H1 (cell line): ENCODE measurements at regions not wholly inside any gene's neighbourhood (a gene's known extent, or its start where the extent isn't known, plus 50 kb on each side); places are given as distances from the start of the nearest gene placed in this dataset.

Source experiments
- CTCF ChIA-PET: fragments of 300-600 bp; sonication (Branson Sonifier 250); formaldehyde crosslinking; loops from one replicate; lab custom pipeline; 2021; ENCODE audit not compliant: partially characterized antibody; lab: Charles Lee
- POLR2A ChIA-PET: fragments of 300-600 bp; sonication (Branson Sonifier 250); formaldehyde crosslinking; loops from one replicate; lab custom pipeline; 2021; ENCODE audit warnings: inconsistent platforms; ENCODE audit not compliant: partially characterized antibody; lab: Charles Lee
- DNase-seq, 2 experiments: peaks; one replicate each; pipeline versions ENCODE4 v3.0.0 to v3.0.0-alpha.2; 2010 to 2022; ENCODE audit warnings: low spot score in 2 of 2, low read depth in 1 of 2, mixed read lengths in 1 of 2
- FAIRE-seq: peaks from 2 replicates; lab custom pipeline; 2011; peaks lifted over from hg19 to GRCh38; lab: Jason Lieb, UNC
- H2AFZ ChIP-seq: 2 replicates; pipeline ENCODE4 v1.8.1; 2012; ENCODE audit warnings: low read length, inconsistent platforms
- H2AK5ac ChIP-seq: 2 replicates; pipeline ENCODE4 v1.6.1; 2013; ENCODE audit warnings: low read depth, low read length
- H2BK120ac ChIP-seq: replicated peaks from 2 replicates; pipeline ENCODE3; 2013; ENCODE audit warnings: low read depth, low read length, inconsistent platforms
- H2BK12ac ChIP-seq: 2 replicates; pipeline ENCODE4 v1.6.1; 2013; ENCODE audit warnings: low read depth, low read length
- H2BK15ac ChIP-seq: 2 replicates; pipeline ENCODE4 v1.6.1; 2013; ENCODE audit warnings: low read length
- H2BK20ac ChIP-seq: 2 replicates; pipeline ENCODE4 v1.6.1; 2013; ENCODE audit warnings: low read length
- H2BK5ac ChIP-seq: 2 replicates; pipeline ENCODE4 v1.6.1; 2013; ENCODE audit warnings: low read depth, low read length
- H3K14ac ChIP-seq: 2 replicates; pipeline ENCODE4 v1.6.1; 2013; ENCODE audit warnings: inconsistent platforms; ENCODE audit not compliant: insufficient read length
- H3K18ac ChIP-seq: 2 replicates; pipeline ENCODE4 v1.6.1; 2013; ENCODE audit warnings: low read length; ENCODE audit errors: extremely low read depth
- H3K23ac ChIP-seq: 2 replicates; pipeline ENCODE4 v1.6.1; 2013; ENCODE audit warnings: inconsistent platforms; ENCODE audit not compliant: insufficient read length
- H3K23me2 ChIP-seq: 2 replicates; pipeline ENCODE4 v1.6.1; 2013; ENCODE audit warnings: low read depth, low read length
- H3K27ac ChIP-seq: 2 replicates; pipeline ENCODE4 v1.6.1; 2011; ENCODE audit warnings: low read depth, low read length, inconsistent platforms
- H3K27me3 ChIP-seq, 4 experiments: replicated peaks in 1 of 4; 1 replicate in 1 of 4; 2 replicates in 3 of 4; pipeline versions ENCODE4 v1.6.1 to v1.8.1; 2011 to 2013; ENCODE audit warnings: low read length in 3 of 4, mild to moderate bottlenecking in 3 of 4, inconsistent platforms in 2 of 4, mixed read lengths in 2 of 4, moderate library complexity in 1 of 4; ENCODE audit not compliant: control insufficient read depth in 3 of 4, insufficient read depth in 3 of 4; ENCODE audit errors: extremely low read depth in 1 of 4
- H3K36me3 ChIP-seq, 4 experiments: 2 replicates each; pipeline versions ENCODE4 v1.6.1 to v1.8.1; 2011 to 2013; ENCODE audit warnings: mild to moderate bottlenecking in 4 of 4, low read length in 3 of 4, moderate library complexity in 2 of 4, control low read depth in 1 of 4, inconsistent platforms in 1 of 4; ENCODE audit not compliant: insufficient read depth in 4 of 4, control insufficient read depth in 2 of 4
- H3K4ac ChIP-seq: replicated peaks from 2 replicates; pipeline ENCODE3; 2013; ENCODE audit warnings: low read length, low read depth, mixed read lengths, inconsistent platforms; ENCODE audit not compliant: insufficient read length
- H3K4me1 ChIP-seq, 4 experiments: replicated peaks in 1 of 4; 1 replicate in 1 of 4; 2 replicates in 3 of 4; pipeline versions ENCODE4 v1.6.1 to v1.8.1; 2011 to 2013; ENCODE audit warnings: low read length in 3 of 4, inconsistent platforms in 2 of 4, mixed read lengths in 1 of 4; ENCODE audit not compliant: insufficient read depth in 4 of 4, control insufficient read depth in 3 of 4
- H3K4me2 ChIP-seq, 2 experiments: 2 replicates each; pipeline versions ENCODE4 v1.6.1 to v1.8.1; 2011 to 2013; ENCODE audit warnings: low read depth in 2 of 2, low read length in 2 of 2, control low read depth in 1 of 2, inconsistent platforms in 1 of 2, mild to moderate bottlenecking in 1 of 2; ENCODE audit not compliant: insufficient read depth in 1 of 2
- H3K4me3 ChIP-seq, 4 experiments: fragments of 200-600, 300-600 bp in 1 of 4; sonication (generic), shearing (Covaris generic), sonication (Bioruptor Twin) in 1 of 4; 2 replicates each; pipeline versions ENCODE4 v1.5.1 to v1.8.1; 2011 to 2016; ENCODE audit warnings: low read length in 4 of 4, low read depth in 3 of 4, control low read depth in 2 of 4, inconsistent platforms in 2 of 4, mild to moderate bottlenecking in 2 of 4, mixed read lengths in 1 of 4, moderate library complexity in 1 of 4; ENCODE audit not compliant: insufficient read depth in 2 of 4; ENCODE audit errors: extremely low read depth in 1 of 4
- H3K56ac ChIP-seq: replicated peaks from 2 replicates; pipeline ENCODE3; 2013; ENCODE audit warnings: low read depth, mild to moderate bottlenecking, mixed read lengths, low read length, inconsistent platforms; ENCODE audit not compliant: insufficient read length
- H3K79me1 ChIP-seq: 2 replicates; pipeline ENCODE4 v1.6.1; 2013; ENCODE audit warnings: low read depth, low read length, control low read depth
- H3K79me2 ChIP-seq, 2 experiments: 2 replicates each; pipeline versions ENCODE4 v1.6.1 to v1.8.1; 2012 to 2013; ENCODE audit warnings: low read length in 2 of 2, mild to moderate bottlenecking in 2 of 2, inconsistent platforms in 1 of 2; ENCODE audit not compliant: insufficient read depth in 2 of 2, control insufficient read depth in 1 of 2
- H3K9ac ChIP-seq, 4 experiments: replicated peaks in 1 of 4; 1 replicate in 1 of 4; 2 replicates in 3 of 4; pipeline versions ENCODE4 v1.6.1 to v1.8.1; 2011 to 2013; ENCODE audit warnings: low read depth in 3 of 4, low read length in 3 of 4, control low read depth in 2 of 4, mild to moderate bottlenecking in 2 of 4, moderate library complexity in 2 of 4, inconsistent platforms in 1 of 4; ENCODE audit errors: extremely low read depth in 1 of 4
- H3K9me3 ChIP-seq, 2 experiments: 2 replicates each; pipeline versions ENCODE4 v1.6.1 to v1.8.1; 2012 to 2013; ENCODE audit warnings: mild to moderate bottlenecking in 2 of 2, moderate library complexity in 2 of 2, control low read depth in 1 of 2, inconsistent platforms in 1 of 2, low read depth in 1 of 2, low read length in 1 of 2, mixed read lengths in 1 of 2; ENCODE audit not compliant: insufficient read depth in 2 of 2
- H4K20me1 ChIP-seq, 2 experiments: replicated peaks in 1 of 2; 2 replicates each; pipeline versions ENCODE3 to v1.8.1; 2011 to 2013; ENCODE audit warnings: inconsistent platforms in 2 of 2, low read length in 2 of 2, mild to moderate bottlenecking in 1 of 2; ENCODE audit not compliant: insufficient read depth in 2 of 2, control insufficient read depth in 1 of 2
- H4K5ac ChIP-seq: 2 replicates; pipeline ENCODE4 v1.6.1; 2013; ENCODE audit warnings: low read length, low read depth, mixed read lengths, inconsistent platforms; ENCODE audit not compliant: insufficient read length
- H4K8ac ChIP-seq: 2 replicates; pipeline ENCODE4 v1.8.0; 2013; ENCODE audit warnings: mild to moderate bottlenecking, moderate library complexity, low read length, inconsistent platforms; ENCODE audit not compliant: insufficient read depth; ENCODE audit errors: extremely low read depth
- H4K91ac ChIP-seq: replicated peaks from 2 replicates; pipeline ENCODE3; 2013; ENCODE audit warnings: low read length, mixed read lengths, inconsistent platforms; ENCODE audit not compliant: insufficient read length
- BCL11A ChIP-seq, 2 experiments: IDR thresholded peaks; one replicate each; pipeline ENCODE4 v1.6.1; 2011; ENCODE audit warnings: low read depth in 2 of 2, low read length in 2 of 2, mild to moderate bottlenecking in 2 of 2
- CEBPB ChIP-seq: IDR thresholded peaks from 2 replicates; pipeline ENCODE4 v1.6.1; 2012; ENCODE audit warnings: low read depth, low read length
- HDAC2 ChIP-seq, 2 experiments: fragments of 300-600 bp in 1 of 2; sonication (generic) in 1 of 2; IDR thresholded peaks; 2 replicates each; pipeline ENCODE4 v1.6.1; 2011 to 2012; ENCODE audit warnings: low read depth in 2 of 2, low read length in 2 of 2, mild to moderate bottlenecking in 2 of 2, moderate library complexity in 2 of 2, borderline replicate concordance in 1 of 2, inconsistent platforms in 1 of 2
- JUN ChIP-seq: IDR thresholded peaks from 2 replicates; pipeline ENCODE4 v1.6.1; 2011; ENCODE audit warnings: low read depth, mild to moderate bottlenecking, improper control_type of control experiment, low read length
- KDM1A ChIP-seq: fragments of 200-600, 300-600 bp; sonication (generic); IDR thresholded peaks from 2 replicates; pipeline ENCODE4 v1.7.1; 2016; ENCODE audit warnings: mild to moderate bottlenecking, low read length, borderline replicate concordance
- KDM4A ChIP-seq: IDR thresholded peaks from one replicate; pipeline ENCODE4 v1.7.1; 2012; ENCODE audit warnings: low read depth, mild to moderate bottlenecking, moderate library complexity, low read length, inconsistent platforms; ENCODE audit not compliant: severe bottlenecking
- POLR2A ChIP-seq, 2 experiments: IDR thresholded peaks; 1 replicate in 1 of 2; 2 replicates in 1 of 2; pipeline ENCODE4 v1.6.1; 2011; ENCODE audit warnings: low read depth in 2 of 2, low read length in 2 of 2, mild to moderate bottlenecking in 2 of 2; ENCODE audit errors: control extremely low read depth in 1 of 2
- RAD21 ChIP-seq, 2 experiments: IDR thresholded peaks in 1 of 2; conservative IDR thresholded peaks in 1 of 2; 2 replicates each; pipeline ENCODE4 v1.6.1; 2011; ENCODE audit warnings: low read depth in 2 of 2, low read length in 2 of 2, improper control_type of control experiment in 1 of 2, inconsistent platforms in 1 of 2, mild to moderate bottlenecking in 1 of 2, moderate library complexity in 1 of 2
- SIRT6 ChIP-seq: IDR thresholded peaks from one replicate; pipeline ENCODE4 v1.7.1; 2012; ENCODE audit warnings: low read length, inconsistent platforms
- SP4 ChIP-seq: IDR thresholded peaks from 2 replicates; pipeline ENCODE4 v1.6.1; 2012; ENCODE audit warnings: low read length, inconsistent platforms
- SRF ChIP-seq: IDR thresholded peaks from 2 replicates; pipeline ENCODE4 v1.6.1; 2011; ENCODE audit warnings: mild to moderate bottlenecking, low read depth, low read length, moderate library complexity
- TAF1 ChIP-seq: IDR thresholded peaks from 2 replicates; pipeline ENCODE4 v1.6.1; 2011; ENCODE audit warnings: mild to moderate bottlenecking, low read depth, low read length
- USF2 ChIP-seq: IDR thresholded peaks from 2 replicates; pipeline ENCODE4 v1.6.1; 2011; ENCODE audit warnings: low read length, improper control_type of control experiment
- YY1 ChIP-seq: IDR thresholded peaks from 2 replicates; pipeline ENCODE4 v1.6.1; 2011; ENCODE audit warnings: low read depth, mild to moderate bottlenecking, low read length
- WGBS, 2 experiments: shearing (Covaris generic) in 1 of 2; methylation state at CpG; one replicate each; pipeline versions ENCODE4 v1.1.6 to v1.1.7; 2013 to 2015; ENCODE audit warnings: low lambda C conversion rate in 2 of 2, mixed read lengths in 2 of 2, inconsistent platforms in 1 of 2, low coverage in 1 of 2, missing lambda C conversion rate in 1 of 2; ENCODE audit not compliant: insufficient replicate concordance in 2 of 2, insufficient coverage in 1 of 2, insufficient read length in 1 of 2; ENCODE audit errors: extremely low coverage in 1 of 2, missing lambda C conversion rate in 1 of 2; 5-methylcytosine and 5-hydroxymethylcytosine counted together

DNA sequence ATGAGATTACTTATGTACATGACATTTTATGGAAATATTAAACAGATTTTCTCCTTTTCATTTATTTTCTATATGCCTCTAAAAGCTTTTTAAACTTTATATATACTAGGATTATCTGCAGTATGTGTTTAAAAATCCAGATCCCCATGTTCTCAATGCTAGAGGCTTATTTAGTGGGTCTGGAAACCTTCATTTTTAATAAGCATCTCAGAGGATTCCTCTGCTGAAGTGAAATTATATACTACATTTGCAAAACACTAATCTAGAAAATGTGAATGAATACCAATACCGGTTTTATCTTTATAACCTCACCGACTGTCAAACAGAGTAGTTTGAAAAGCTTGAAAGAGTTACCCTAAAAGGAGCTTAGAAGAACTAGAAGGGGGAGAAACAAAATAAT is 863.8 kb upstream of the ZWINT start:
- Histone ChIP-seq H3K79me2 (peaks cover 0 to 14% of the 10 kb centered on the region in 2 experiments; a peak in 2 of 4 replicates), H3K4me2 (no peak overlapping the region; a peak in 1 of 4 replicates), H2AFZ (no peak overlapping the region)
- TF ChIP-seq HDAC2 (IDR thresholded peaks at IDR 0.05; ENCODE audit: borderline replicate concordance in 1 of 2, low read depth in 2 of 2, low read length in 2 of 2), result no peak
- no peak for TF ChIP-seq JUN
- TF ChIP-seq SRF, result no peak
- no peak for TF ChIP-seq SIRT6
- TF ChIP-seq KDM1A, result no peak
- no peak for TF ChIP-seq POLR2A (IDR thresholded peaks at IDR 0.05; ENCODE audit: control extremely low read depth in 1 of 2, low read depth in 2 of 2, low read length in 2 of 2)
- TF ChIP-seq USF2, result no peak
- no peak for TF ChIP-seq RAD21 (IDR thresholded peaks at IDR 0.05 in 1 of 2, conservative IDR thresholded peaks at IDR 0.05 in 1 of 2; ENCODE audit: low read depth in 2 of 2, low read length in 2 of 2)
- TF ChIP-seq CEBPB, result no peak
- TF ChIP-seq TAF1, result no peak
- TF ChIP-seq KDM4A, result no peak
- no peak for TF ChIP-seq YY1
- no peak for TF ChIP-seq SP4
- no peak for TF ChIP-seq BCL11A (IDR thresholded peaks at IDR 0.05; ENCODE audit: low read depth in 2 of 2, low read length in 2 of 2)

More for the DNA sequence above, 863.8 kb upstream of the ZWINT start:
- Histone ChIP-seq H2BK15ac (no peak overlapping the region), H4K5ac (peak overlapping the region; percentile 80), H2BK120ac (no peak overlapping the region), H2BK12ac (no peak overlapping the region), H3K36me3 (no peaks in the 10 kb centered on the region; a peak in 1 of 8 replicates), H2BK20ac (no peak overlapping the region), H3K9ac (no peak overlapping the region), H3K27ac (no peak overlapping the region), H4K20me1 (no peaks in the 10 kb centered on the region), H3K27me3 (no peaks in the 10 kb centered on the region), H3K79me1 (no peaks in the 10 kb centered on the region), H3K4me1 (peaks cover 0 to 18% (median 0%) of the 10 kb centered on the region in 4 experiments; a peak in 1 of 7 replicates), H3K23ac (no peak overlapping the region), H3K4ac (no peak overlapping the region), H3K23me2 (no peaks in the 10 kb centered on the region), H3K18ac (no peak overlapping the region), H3K9me3 (0 out of 4 replicates have a peak, but pooled peaks cover 0 to 5% of the 10 kb centered on the region in 2 experiments), H4K8ac (no peak overlapping the region), H3K14ac (no peak overlapping the region), H2BK5ac (no peak overlapping the region), H2AK5ac (no peak overlapping the region), H3K56ac (no peak overlapping the region), H3K4me3 (no peak overlapping the region), H4K91ac (no peak overlapping the region)
- ChIA-PET CTCF (no interaction called here), POLR2A (no interaction called here)
- 47% methylated on average over 2 of the region's 2 CpGs; no CpG with 5 or more reads in 1 of the 2 experiments for WGBS, 2 experiments
- FAIRE-seq (no peak), DNase-seq (no peak)
